Right atrium auricular region (tissue), 2 donors: ENCODE measurements at regions not wholly inside any gene's neighbourhood (a gene's known extent, or its start where the extent isn't known, plus 50 kb on each side); places are given as distances from the start of the nearest gene placed in this dataset.

Source experiments
- DNase-seq: peaks from one replicate; pipeline ENCODE4 v3.0.0-alpha.2; 2019; ENCODE audit warnings: low spot score
- H3K27ac ChIP-seq, 2 donors: fragments of 200-600 bp; sonication (generic); 1 replicate in 1 of 2; 2 replicates in 1 of 2; pipeline ENCODE4 v1.5.1; 2016 to 2019
- H3K27me3 ChIP-seq, 2 donors: fragments of 200-600 bp; sonication (generic); one replicate each; pipeline versions ENCODE4 v1.5.1 to v1.6.0; 2017 to 2019
- H3K36me3 ChIP-seq: fragments of 200-600 bp; sonication (generic); one replicate; pipeline ENCODE4 v1.5.1; 2016
- H3K4me1 ChIP-seq, 2 donors: fragments of 200-600 bp; sonication (generic); one replicate each; pipeline versions ENCODE4 v1.5.1 to v1.6.0; 2017 to 2019
- H3K4me3 ChIP-seq, 2 donors: fragments of 200-600 bp; sonication (generic); 1 replicate in 1 of 2; 2 replicates in 1 of 2; pipeline ENCODE4 v1.5.1; 2017 to 2019; ENCODE audit warnings: mild to moderate bottlenecking in 1 of 2, moderate library complexity in 1 of 2
- H3K9me3 ChIP-seq, 2 donors: fragments of 200-600 bp; sonication (generic); one replicate each; pipeline ENCODE4 v1.5.1; 2019
- TF ChIP-seq, protein P1 (sequence below), 2 donors: fragments of 200-600 bp; sonication (generic); IDR thresholded peaks; one replicate each; pipeline ENCODE4 v1.5.1; 2019; ENCODE audit warnings: antibody characterized with exemption in 2 of 2

DNA sequence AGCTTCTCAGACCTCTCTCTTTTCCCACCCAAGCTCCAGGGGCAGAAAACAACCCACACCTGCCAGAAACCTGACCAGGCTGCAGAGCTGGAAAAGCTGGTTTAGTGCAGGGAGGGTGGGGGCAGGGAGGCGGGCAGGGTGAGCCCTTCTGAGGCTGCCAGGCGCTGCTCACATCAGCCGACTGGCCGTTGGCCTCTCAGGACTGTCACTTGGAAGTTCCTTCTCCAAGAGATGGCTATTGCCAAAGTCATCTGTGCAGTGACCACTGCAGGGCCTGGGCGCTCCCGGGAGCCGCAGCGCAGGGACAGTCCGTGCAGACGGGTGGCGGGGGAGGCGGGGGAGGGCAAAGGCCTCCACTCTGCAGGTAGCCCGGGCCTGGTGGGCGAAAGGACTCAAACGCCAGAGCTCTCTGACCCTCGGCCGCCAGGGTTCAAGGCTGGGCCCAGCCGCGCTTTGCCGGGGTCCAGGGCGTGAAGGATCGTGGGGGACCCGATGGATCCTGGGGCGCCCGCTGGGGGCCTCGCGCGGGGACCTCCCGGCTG, 205.0 kb upstream of the IER5L start:
- H3K36me3 ChIP-seq: no peaks in the 10 kb centered on the region
- H3K4me3 ChIP-seq: peak overlapping the region; percentile 49 to 58
- peak; percentile 64 for DNase-seq
- H3K27me3 ChIP-seq: no peaks in the 10 kb centered on the region
- H3K9me3 ChIP-seq: no peaks in the 10 kb centered on the region
- H3K27ac ChIP-seq: peak overlapping the region; percentile 90 to 91
- TF ChIP-seq, protein P1, sequence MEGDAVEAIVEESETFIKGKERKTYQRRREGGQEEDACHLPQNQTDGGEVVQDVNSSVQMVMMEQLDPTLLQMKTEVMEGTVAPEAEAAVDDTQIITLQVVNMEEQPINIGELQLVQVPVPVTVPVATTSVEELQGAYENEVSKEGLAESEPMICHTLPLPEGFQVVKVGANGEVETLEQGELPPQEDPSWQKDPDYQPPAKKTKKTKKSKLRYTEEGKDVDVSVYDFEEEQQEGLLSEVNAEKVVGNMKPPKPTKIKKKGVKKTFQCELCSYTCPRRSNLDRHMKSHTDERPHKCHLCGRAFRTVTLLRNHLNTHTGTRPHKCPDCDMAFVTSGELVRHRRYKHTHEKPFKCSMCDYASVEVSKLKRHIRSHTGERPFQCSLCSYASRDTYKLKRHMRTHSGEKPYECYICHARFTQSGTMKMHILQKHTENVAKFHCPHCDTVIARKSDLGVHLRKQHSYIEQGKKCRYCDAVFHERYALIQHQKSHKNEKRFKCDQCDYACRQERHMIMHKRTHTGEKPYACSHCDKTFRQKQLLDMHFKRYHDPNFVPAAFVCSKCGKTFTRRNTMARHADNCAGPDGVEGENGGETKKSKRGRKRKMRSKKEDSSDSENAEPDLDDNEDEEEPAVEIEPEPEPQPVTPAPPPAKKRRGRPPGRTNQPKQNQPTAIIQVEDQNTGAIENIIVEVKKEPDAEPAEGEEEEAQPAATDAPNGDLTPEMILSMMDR (IDR thresholded peaks at IDR 0.05): no peak
- H3K4me1 ChIP-seq: peaks cover 2 to 19% of the 10 kb centered on the region in 2 donors

DNA sequence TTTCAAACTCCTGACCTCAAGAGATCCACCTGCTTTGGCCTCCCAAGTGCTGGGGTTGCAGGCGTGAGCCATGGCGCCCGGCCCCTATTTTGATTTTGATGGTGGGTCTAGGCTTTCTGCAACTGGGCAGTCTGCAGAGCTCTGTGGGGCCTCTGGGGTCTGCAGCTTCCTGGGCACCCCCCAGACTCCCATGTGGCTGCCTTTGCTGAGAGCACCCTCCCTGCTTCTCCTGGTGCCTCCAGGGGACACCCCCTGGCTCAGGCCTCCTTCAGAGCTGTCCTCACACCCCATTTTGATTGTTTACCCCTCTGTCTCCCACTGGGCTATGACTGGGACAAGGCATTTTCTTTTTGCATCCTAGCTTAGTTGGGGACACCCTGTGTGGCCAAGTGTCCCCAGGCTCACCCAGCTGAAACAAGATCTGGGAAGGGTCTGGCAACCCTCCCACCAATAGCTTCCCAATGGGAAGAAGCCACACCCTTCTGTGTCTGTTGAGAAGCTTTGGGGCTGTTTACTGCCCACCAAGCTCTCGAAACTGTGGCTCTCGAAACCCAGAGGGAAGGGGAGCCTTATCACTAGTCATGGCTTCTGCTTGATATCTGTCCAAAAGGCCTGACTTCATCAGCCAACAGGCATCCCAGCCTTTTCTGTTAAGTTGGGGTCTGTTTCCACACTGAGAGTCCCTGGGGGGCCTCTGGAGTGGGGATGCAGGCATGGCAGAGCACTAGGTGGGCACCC, 204.4 kb upstream of the IER5L start:
- H3K4me3 ChIP-seq: peak overlapping the region; percentile 49 to 58

DNA sequence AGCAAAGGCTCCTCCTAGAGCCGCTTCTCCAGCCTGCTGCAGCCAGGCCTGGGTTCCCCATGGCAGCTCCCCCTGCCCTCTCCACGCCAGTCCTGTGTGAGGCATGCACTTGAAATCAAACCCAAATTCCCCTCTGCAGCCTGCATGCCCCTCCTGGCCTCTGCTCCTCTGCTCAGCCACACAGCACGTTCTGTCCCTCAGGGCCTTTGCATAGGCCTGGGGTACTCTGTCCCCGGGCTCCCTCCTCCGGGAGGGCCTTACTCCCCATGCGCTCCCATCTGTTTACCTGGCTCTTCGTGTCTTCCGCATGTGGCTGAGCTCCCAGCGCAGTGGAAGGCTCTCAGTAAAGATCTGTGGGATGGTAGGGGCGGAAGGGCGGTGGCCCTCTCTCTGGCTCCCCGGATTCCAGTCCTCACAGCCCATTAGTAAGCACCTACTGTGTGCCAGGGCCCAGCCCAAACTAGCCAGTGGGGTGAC, 203.5 kb upstream of the IER5L start:
- no peaks in the 10 kb centered on the region for H3K9me3 ChIP-seq
- no peaks in the 10 kb centered on the region for H3K36me3 ChIP-seq
- H3K4me1 ChIP-seq: peaks cover 2 to 19% of the 10 kb centered on the region in 2 donors
- H3K4me3 ChIP-seq: no peak overlapping the region
- no peak overlapping the region for H3K27ac ChIP-seq
- no peaks in the 10 kb centered on the region for H3K27me3 ChIP-seq
- DNase-seq: no peak
- TF ChIP-seq, protein P1 (IDR thresholded peaks at IDR 0.05): no peak

More for the DNA sequence above, 204.4 kb upstream of the IER5L start:
- no peaks in the 10 kb centered on the region for H3K36me3 ChIP-seq
- TF ChIP-seq, protein P1 (IDR thresholded peaks at IDR 0.05): no peak
- no peak for DNase-seq
- peak overlapping the region; percentile 90 to 91 for H3K27ac ChIP-seq
- peaks cover 2 to 19% of the 10 kb centered on the region in 2 donors for H3K4me1 ChIP-seq
- no peaks in the 10 kb centered on the region for H3K9me3 ChIP-seq
- H3K27me3 ChIP-seq: no peaks in the 10 kb centered on the region

DNA sequence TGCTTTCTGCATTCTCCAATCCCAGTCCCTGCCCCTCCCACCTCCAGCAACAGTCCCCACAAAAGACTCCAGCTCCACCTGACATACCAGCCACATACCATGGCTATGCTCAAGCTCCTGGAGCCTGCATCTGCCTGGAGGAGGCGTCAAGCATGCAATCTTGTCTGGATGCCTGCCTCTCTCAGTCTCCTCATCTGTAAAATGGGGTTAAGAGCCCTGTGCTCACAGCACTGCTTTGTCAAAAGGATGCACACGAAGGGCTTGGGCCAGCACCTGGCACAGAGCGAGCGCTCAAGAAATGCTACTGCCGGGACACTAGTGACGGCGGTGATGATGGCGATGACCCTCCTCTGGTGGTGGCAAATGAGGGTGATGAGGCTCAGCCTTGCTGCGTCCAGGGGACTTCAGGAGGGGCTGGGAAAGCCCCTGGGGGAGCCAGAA, 202.9 kb upstream of the IER5L start:
- H3K4me3 ChIP-seq: no peak overlapping the region
- no peak overlapping the region for H3K27ac ChIP-seq
- no peaks in the 10 kb centered on the region for H3K27me3 ChIP-seq
- TF ChIP-seq, protein P1 (IDR thresholded peaks at IDR 0.05): no peak
- no peaks in the 10 kb centered on the region for H3K9me3 ChIP-seq
- no peaks in the 10 kb centered on the region for H3K36me3 ChIP-seq
- DNase-seq: no peak
- peaks cover 2 to 19% of the 10 kb centered on the region in 2 donors for H3K4me1 ChIP-seq

DNA sequence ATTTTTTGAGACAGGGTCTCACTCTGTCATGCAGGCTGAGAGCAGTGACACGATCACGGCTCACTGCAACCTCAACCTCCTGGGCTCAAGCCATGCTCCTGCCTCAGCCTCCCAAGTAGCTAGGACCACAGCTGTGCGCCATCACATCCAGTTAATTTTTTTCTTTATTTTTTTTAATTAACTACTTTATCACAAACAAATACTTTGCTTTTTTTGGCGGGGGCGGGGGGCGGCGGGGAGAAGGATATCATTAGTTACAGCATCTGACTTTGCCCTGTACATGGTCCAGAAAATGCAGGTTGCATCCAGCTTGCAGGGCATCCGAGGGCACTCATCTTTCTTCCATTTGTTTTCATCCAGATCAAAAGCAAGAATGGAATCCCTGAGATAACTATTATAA, 201.8 kb upstream of the IER5L start:
- TF ChIP-seq, protein P1 (IDR thresholded peaks at IDR 0.05): no peak
- Histone ChIP-seq H3K9me3 (no peaks in the 10 kb centered on the region), H3K27ac (no peak overlapping the region), H3K27me3 (no peaks in the 10 kb centered on the region), H3K4me1 (peaks cover 2 to 19% of the 10 kb centered on the region in 2 donors), H3K36me3 (no peaks in the 10 kb centered on the region), H3K4me3 (no peak overlapping the region)
- no peak for DNase-seq
